ENCODE measurements at regions not wholly inside any gene's neighbourhood (a gene's known extent, or its start where the extent isn't known, plus 50 kb on each side); places are given as distances from the start of the nearest gene placed in this dataset.

GRCh38 chr7:24419511-24419910 lies 135.5 kb downstream of the NPY start:
- TF ChIP-seq, protein P1, sequence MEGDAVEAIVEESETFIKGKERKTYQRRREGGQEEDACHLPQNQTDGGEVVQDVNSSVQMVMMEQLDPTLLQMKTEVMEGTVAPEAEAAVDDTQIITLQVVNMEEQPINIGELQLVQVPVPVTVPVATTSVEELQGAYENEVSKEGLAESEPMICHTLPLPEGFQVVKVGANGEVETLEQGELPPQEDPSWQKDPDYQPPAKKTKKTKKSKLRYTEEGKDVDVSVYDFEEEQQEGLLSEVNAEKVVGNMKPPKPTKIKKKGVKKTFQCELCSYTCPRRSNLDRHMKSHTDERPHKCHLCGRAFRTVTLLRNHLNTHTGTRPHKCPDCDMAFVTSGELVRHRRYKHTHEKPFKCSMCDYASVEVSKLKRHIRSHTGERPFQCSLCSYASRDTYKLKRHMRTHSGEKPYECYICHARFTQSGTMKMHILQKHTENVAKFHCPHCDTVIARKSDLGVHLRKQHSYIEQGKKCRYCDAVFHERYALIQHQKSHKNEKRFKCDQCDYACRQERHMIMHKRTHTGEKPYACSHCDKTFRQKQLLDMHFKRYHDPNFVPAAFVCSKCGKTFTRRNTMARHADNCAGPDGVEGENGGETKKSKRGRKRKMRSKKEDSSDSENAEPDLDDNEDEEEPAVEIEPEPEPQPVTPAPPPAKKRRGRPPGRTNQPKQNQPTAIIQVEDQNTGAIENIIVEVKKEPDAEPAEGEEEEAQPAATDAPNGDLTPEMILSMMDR (IDR thresholded peaks at IDR 0.05), result no peak
- no peak for TF ChIP-seq EZH2 (IDR thresholded peaks at IDR 0.05; ENCODE audit: borderline replicate concordance, insufficient read depth, low read depth, low read length, poor library complexity, severe bottlenecking)

Measured in B cell (primary cell).